Neural crest cell (in vitro differentiated cells): ENCODE measurements at regions not wholly inside any gene's neighbourhood (a gene's known extent, or its start where the extent isn't known, plus 50 kb on each side); places are given as distances from the start of the nearest gene placed in this dataset.

Source experiments
- DNase-seq: peaks from one replicate; pipeline ENCODE4 v3.0.0; 2021; ENCODE audit warnings: low read depth, mixed read lengths, low spot score
- H3K27ac Mint-ChIP-seq: one replicate; pipeline ENCODE4 v1.8.0; 2021; ENCODE audit warnings: mild to moderate bottlenecking, mixed read lengths; ENCODE audit not compliant: unreplicated experiment
- H3K27me3 Mint-ChIP-seq: 2 replicates; pipeline ENCODE4 v1.8.0; 2021; ENCODE audit warnings: low read depth, mild to moderate bottlenecking, mixed read lengths
- H3K36me3 Mint-ChIP-seq: 2 replicates; pipeline ENCODE4 v1.8.0; 2021; ENCODE audit warnings: low read depth, mild to moderate bottlenecking, mixed read lengths
- H3K4me1 Mint-ChIP-seq: 2 replicates; pipeline ENCODE4 v1.8.0; 2021; ENCODE audit warnings: mixed read lengths
- H3K4me3 Mint-ChIP-seq: one replicate; pipeline ENCODE4 v1.8.0; 2021; ENCODE audit warnings: mild to moderate bottlenecking, mixed read lengths
- H3K9me3 Mint-ChIP-seq: 2 replicates; pipeline ENCODE4 v1.8.0; 2021; ENCODE audit warnings: mixed read lengths
- CTCF ChIP-seq: fragments of 200-600 bp; sonication (generic); conservative IDR thresholded peaks from 2 replicates; pipeline ENCODE4 v1.5.0; 2021; ENCODE audit warnings: antibody characterized with exemption, mild to moderate bottlenecking

GRCh38 chr5:56335212-56335611, 102.1 kb upstream of the ANKRD55 start:
- H3K36me3 Mint-ChIP-seq: peaks cover 29% of the 10 kb centered on the region
- peaks cover 4% of the 10 kb centered on the region for H3K4me1 Mint-ChIP-seq
- peaks cover 34% of the 10 kb centered on the region for H3K9me3 Mint-ChIP-seq
- TF ChIP-seq CTCF: no peak
- DNase-seq: no peak
- no peak overlapping the region for H3K27ac Mint-ChIP-seq
- no peak overlapping the region for H3K4me3 Mint-ChIP-seq
- no peaks in the 10 kb centered on the region for H3K27me3 Mint-ChIP-seq

- Mint-ChIP-seq H3K4me1 (peaks cover 17% of the 10 kb centered on the region), H3K4me3 (no peak overlapping the region)
Measured at GRCh38 chr5:56330806-56331205, 97.7 kb upstream of the ANKRD55 start.

GRCh38 chr5:56330167-56330566, 97.0 kb upstream of the ANKRD55 start:
- H3K36me3 Mint-ChIP-seq: peaks cover 7% of the 10 kb centered on the region
- no peak for DNase-seq
- peaks cover 9% of the 10 kb centered on the region for H3K9me3 Mint-ChIP-seq
- no peak for TF ChIP-seq CTCF
- no peak overlapping the region for H3K4me3 Mint-ChIP-seq
- no peaks in the 10 kb centered on the region for H3K27me3 Mint-ChIP-seq
- peaks cover 17% of the 10 kb centered on the region for H3K4me1 Mint-ChIP-seq
- no peak overlapping the region for H3K27ac Mint-ChIP-seq

More at GRCh38 chr5:56330806-56331205, 97.7 kb upstream of the ANKRD55 start:
- DNase-seq: no peak
- peaks cover 16% of the 10 kb centered on the region for H3K9me3 Mint-ChIP-seq
- TF ChIP-seq CTCF: no peak
- no peak overlapping the region for H3K27ac Mint-ChIP-seq
- no peaks in the 10 kb centered on the region for H3K27me3 Mint-ChIP-seq
- peaks cover 14% of the 10 kb centered on the region for H3K36me3 Mint-ChIP-seq

- no peak for TF ChIP-seq CTCF
- H3K27ac Mint-ChIP-seq: no peak overlapping the region
- no peak for DNase-seq
- H3K4me3 Mint-ChIP-seq: no peak overlapping the region
- no peaks in the 10 kb centered on the region for H3K27me3 Mint-ChIP-seq
- H3K4me1 Mint-ChIP-seq: peaks cover 17% of the 10 kb centered on the region
- H3K9me3 Mint-ChIP-seq: peaks cover 9% of the 10 kb centered on the region
- peaks cover 7% of the 10 kb centered on the region for H3K36me3 Mint-ChIP-seq
Measured at GRCh38 chr5:56329652-56330051, 96.5 kb upstream of the ANKRD55 start.

- TF ChIP-seq CTCF: no peak
- no peak overlapping the region for H3K27ac Mint-ChIP-seq
- peaks cover 7% of the 10 kb centered on the region for H3K9me3 Mint-ChIP-seq
- H3K4me1 Mint-ChIP-seq: peaks cover 17% of the 10 kb centered on the region
- peaks cover 5% of the 10 kb centered on the region for H3K36me3 Mint-ChIP-seq
- no peaks in the 10 kb centered on the region for H3K27me3 Mint-ChIP-seq
- H3K4me3 Mint-ChIP-seq: no peak overlapping the region
- DNase-seq: no peak
Measured at GRCh38 chr5:56328753-56329560, 95.8 kb upstream of the ANKRD55 start.
